DND-41 (cell line): ENCODE measurements at regions not wholly inside any gene's neighbourhood (a gene's known extent, or its start where the extent isn't known, plus 50 kb on each side); places are given as distances from the start of the nearest gene placed in this dataset.

Experiments used
- ATAC-seq: fragments of 200-7000 bp; cut with Tn5 transposase; 3 replicates; pipeline ENCODE4 v1.9.1; 2021; ENCODE audit warnings: low read depth; ENCODE audit not compliant: insufficient read depth
- DNase-seq: peaks from one replicate; pipeline ENCODE4 v3.0.0-alpha.2; 2020
- H2AFZ ChIP-seq: 2 replicates; pipeline ENCODE4 v1.6.0; 2012; ENCODE audit warnings: low read depth, low read length
- H3K27ac ChIP-seq: 2 replicates; pipeline ENCODE4 v1.5.1; 2012; ENCODE audit warnings: low read length, inconsistent platforms
- H3K27me3 ChIP-seq: fragments of 200-600 bp; sonication (generic); 2 replicates; pipeline ENCODE4 v1.6.0; 2012; ENCODE audit warnings: low read length, mild to moderate bottlenecking, inconsistent platforms; ENCODE audit not compliant: insufficient read depth, poor library complexity
- H3K36me3 ChIP-seq: 2 replicates; pipeline ENCODE4 v1.5.1; 2012; ENCODE audit warnings: low read length, inconsistent platforms; ENCODE audit not compliant: insufficient read depth
- H3K4me1 ChIP-seq: 2 replicates; pipeline ENCODE4 v1.5.1; 2012; ENCODE audit warnings: mild to moderate bottlenecking, low read length; ENCODE audit not compliant: insufficient read depth
- H3K4me2 ChIP-seq: 2 replicates; pipeline ENCODE4 v1.6.0; 2012; ENCODE audit warnings: mild to moderate bottlenecking, moderate library complexity, low read length, inconsistent platforms; ENCODE audit not compliant: insufficient read depth
- H3K4me3 ChIP-seq, 2 experiments: fragments of 200-600 bp in 1 of 2; shearing (Covaris generic) in 1 of 2; 2 replicates each; pipeline ENCODE4 v1.5.1; 2012 to 2016; ENCODE audit warnings: inconsistent platforms in 2 of 2, low read length in 2 of 2, mild to moderate bottlenecking in 2 of 2, low read depth in 1 of 2, moderate library complexity in 1 of 2
- H3K79me2 ChIP-seq: 2 replicates; pipeline ENCODE4 v1.6.0; 2012; ENCODE audit warnings: low read length, inconsistent platforms; ENCODE audit not compliant: insufficient read depth
- H3K9ac ChIP-seq: 2 replicates; pipeline ENCODE4 v1.6.0; 2012; ENCODE audit warnings: low read depth, mild to moderate bottlenecking, inconsistent platforms, low read length, moderate library complexity
- H3K9me3 ChIP-seq: 2 replicates; pipeline ENCODE4 v1.5.1; 2012; ENCODE audit warnings: low read length, moderate library complexity, mild to moderate bottlenecking, inconsistent platforms; ENCODE audit not compliant: insufficient read depth, severe bottlenecking
- H4K20me1 ChIP-seq: 2 replicates; pipeline ENCODE4 v1.6.0; 2012; ENCODE audit warnings: low read length; ENCODE audit not compliant: insufficient read depth
- CTCF ChIP-seq: IDR thresholded peaks from 2 replicates; pipeline ENCODE4 v1.5.1; 2012; ENCODE audit warnings: borderline replicate concordance, low read length, moderate library complexity, mild to moderate bottlenecking; ENCODE audit not compliant: poor library complexity, severe bottlenecking; ENCODE audit errors: extremely low read depth
- EZH2 ChIP-seq: IDR thresholded peaks from 3 replicates; pipeline ENCODE4 v1.6.1; 2012; ENCODE audit warnings: borderline replicate concordance, low read depth, mild to moderate bottlenecking, moderate library complexity, low read length, inconsistent platforms; ENCODE audit not compliant: severe bottlenecking

DNA sequence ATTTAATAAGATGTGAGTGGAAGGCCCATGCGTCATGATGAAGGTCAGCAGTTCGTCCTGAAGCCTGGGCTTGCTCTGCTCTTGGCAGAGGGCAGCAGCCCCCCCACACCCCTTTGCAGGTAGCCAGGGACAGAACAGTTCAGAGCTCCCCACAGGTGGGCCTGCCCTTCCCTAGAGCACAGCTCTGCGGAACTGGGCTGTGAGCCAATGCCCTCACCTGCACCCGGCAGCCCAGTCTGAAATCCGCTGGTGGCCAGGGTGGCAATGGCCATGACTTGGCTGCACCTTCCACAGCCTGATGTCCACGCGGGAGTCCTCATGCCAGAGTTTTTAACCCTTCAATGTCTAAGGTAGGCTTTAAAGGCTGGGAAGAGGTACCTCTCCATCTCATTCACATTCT lies 136.7 kb downstream of the ACKR3 start:
- DNase-seq = no peak
- H3K4me3 ChIP-seq = no peak overlapping the region
- TF ChIP-seq CTCF (no peak), EZH2 (no peak)

DNA sequence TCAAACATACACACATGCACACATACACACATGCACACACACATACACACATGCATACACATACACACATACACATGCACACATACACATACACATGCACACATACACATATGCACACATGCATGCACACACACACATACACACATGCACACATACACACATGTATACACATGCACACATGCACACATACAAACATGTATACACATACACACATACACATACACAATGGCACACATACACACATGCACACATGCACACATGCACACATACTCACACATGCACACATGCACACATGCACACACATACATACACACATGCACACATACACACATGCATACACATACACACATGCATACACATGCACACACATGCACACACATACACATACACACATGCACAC lies 137.2 kb downstream of the ACKR3 start:
- H3K79me2 ChIP-seq = no peaks in the 10 kb centered on the region
- ATAC-seq (no peak), DNase-seq (no peak)
- no peaks in the 10 kb centered on the region for H3K9me3 ChIP-seq
- H3K4me2 ChIP-seq = no peak overlapping the region
- no peaks in the 10 kb centered on the region for H3K27me3 ChIP-seq
- no peaks in the 10 kb centered on the region for H3K4me1 ChIP-seq
- H3K4me3 ChIP-seq = no peak overlapping the region
- no peak overlapping the region for H3K9ac ChIP-seq
- TF ChIP-seq CTCF = no peak
- TF ChIP-seq EZH2 = no peak
- no peak overlapping the region for H3K27ac ChIP-seq
- H4K20me1 ChIP-seq = no peaks in the 10 kb centered on the region
- no peak overlapping the region for H2AFZ ChIP-seq
- H3K36me3 ChIP-seq = no peaks in the 10 kb centered on the region

More for the DNA sequence above, 136.7 kb downstream of the ACKR3 start:
- Histone ChIP-seq H3K79me2 (no peaks in the 10 kb centered on the region), H3K27ac (no peak overlapping the region), H3K9ac (no peak overlapping the region), H3K36me3 (no peaks in the 10 kb centered on the region), H3K4me1 (no peaks in the 10 kb centered on the region), H3K9me3 (no peaks in the 10 kb centered on the region), H2AFZ (no peak overlapping the region), H4K20me1 (no peaks in the 10 kb centered on the region), H3K27me3 (no peaks in the 10 kb centered on the region), H3K4me2 (no peak overlapping the region)
- ATAC-seq = no peak

DNA sequence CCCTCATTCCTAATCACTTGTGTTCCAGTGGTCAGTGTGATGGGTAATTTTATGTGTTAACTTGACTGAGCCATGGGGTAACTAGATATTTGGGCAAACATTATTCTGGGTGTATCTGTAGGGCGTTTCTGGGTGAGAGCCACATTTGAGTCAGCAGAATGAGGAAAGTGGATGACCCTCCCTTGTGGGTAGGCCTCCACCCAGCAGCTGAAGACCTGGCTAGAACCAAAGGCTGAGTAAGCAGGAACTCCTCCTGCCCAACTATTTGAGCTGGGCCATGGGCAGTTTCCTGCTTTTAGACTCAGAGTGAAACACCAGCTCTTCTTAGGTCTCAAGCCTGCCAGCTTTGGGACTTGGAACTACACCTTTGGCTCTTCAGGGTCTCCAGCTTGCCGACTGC lies 141.8 kb downstream of the ACKR3 start:
- Histone ChIP-seq H3K4me1 (no peaks in the 10 kb centered on the region), H3K27me3 (peaks cover 4% of the 10 kb centered on the region), H3K9me3 (no peaks in the 10 kb centered on the region), H3K27ac (no peak overlapping the region), H3K4me2 (no peak overlapping the region), H2AFZ (no peak overlapping the region), H3K36me3 (no peaks in the 10 kb centered on the region), H3K79me2 (no peaks in the 10 kb centered on the region), H4K20me1 (no peaks in the 10 kb centered on the region; the same call in 1 of the 2 replicates), H3K9ac (no peak overlapping the region), H3K4me3 (no peak overlapping the region)
- ATAC-seq (no peak), DNase-seq (no peak)
- no peak for TF ChIP-seq CTCF
- TF ChIP-seq EZH2 = no peak

DNA sequence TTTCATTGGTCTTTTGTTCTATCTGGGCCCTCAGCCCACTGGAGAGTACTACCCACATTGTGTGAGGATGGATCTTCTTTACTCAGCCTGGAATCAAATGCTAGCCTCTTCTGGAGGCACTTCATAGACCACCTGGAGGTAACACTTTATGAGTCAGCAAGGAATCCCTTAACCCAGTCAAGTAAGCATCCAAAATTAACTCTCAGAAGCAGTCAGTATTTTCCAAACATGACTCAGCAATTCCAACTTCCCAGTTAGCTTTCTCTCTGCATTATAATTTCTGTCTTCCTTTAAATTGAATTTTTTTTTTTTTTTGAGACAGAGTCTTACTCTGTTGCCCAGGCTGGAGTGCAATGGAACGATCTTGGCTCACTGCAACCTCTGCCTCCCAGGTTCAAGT lies 142.7 kb downstream of the ACKR3 start:
- H3K4me1 ChIP-seq = no peaks in the 10 kb centered on the region
- no peak overlapping the region for H3K27ac ChIP-seq
- DNase-seq = no peak
- H3K4me2 ChIP-seq = no peak overlapping the region
- no peak overlapping the region for H3K4me3 ChIP-seq
- no peaks in the 10 kb centered on the region for H3K36me3 ChIP-seq
- H3K9ac ChIP-seq = no peak overlapping the region
- peaks cover 6% of the 10 kb centered on the region for H3K27me3 ChIP-seq
- H4K20me1 ChIP-seq = no peaks in the 10 kb centered on the region; the same call in 1 of the 2 replicates
- no peak overlapping the region for H2AFZ ChIP-seq
- no peaks in the 10 kb centered on the region for H3K9me3 ChIP-seq
- TF ChIP-seq CTCF (no peak), EZH2 (no peak)
- ATAC-seq = no peak
- no peaks in the 10 kb centered on the region for H3K79me2 ChIP-seq
